Activated CD8-positive, alpha-beta memory T cell treated with anti-CD3 and anti-CD28 coated beads for 36 hours (primary cell): ENCODE measurements at regions not wholly inside any gene's neighbourhood (a gene's known extent, or its start where the extent isn't known, plus 50 kb on each side); places are given as distances from the start of the nearest gene placed in this dataset.
"Not testable (repeated sequence)": the region's sequence is repeated elsewhere in the genome, so short reads cannot be mapped to it uniquely, and the experiment has no call there.

Source experiments
- CTCF ChIA-PET: fragments of 350-600 bp; sonication (Branson Sonifier 250); formaldehyde crosslinking; loops from one replicate; lab custom pipeline; 2021; ENCODE audit warnings: antibody characterized with exemption; lab: Charles Lee
- POLR2A ChIA-PET: fragments of 350-600 bp; sonication (Branson Sonifier 250); formaldehyde crosslinking; loops from one replicate; lab custom pipeline; 2021; ENCODE audit warnings: antibody characterized with exemption; lab: Charles Lee

GRCh38 chr10:45564303-45564959 lies 108.1 kb downstream of the ZFAND4 start:
- ChIA-PET CTCF (interaction anchor here (0.7 kb wide), 1 partner anchor 146 kb away, joined by 4 read pairs; no protein-coding TSS in a partner anchor), POLR2A (no interaction called here)

- CTCF ChIA-PET: interaction anchor here (1.1 kb wide), 2 partner anchors 18 to 65 kb away, joined by 3 read pairs; no protein-coding TSS in a partner anchor
- POLR2A ChIA-PET: no interaction called here
Observed at GRCh38 chr10:45561952-45562351, 110.6 kb downstream of the ZFAND4 start.

DNA sequence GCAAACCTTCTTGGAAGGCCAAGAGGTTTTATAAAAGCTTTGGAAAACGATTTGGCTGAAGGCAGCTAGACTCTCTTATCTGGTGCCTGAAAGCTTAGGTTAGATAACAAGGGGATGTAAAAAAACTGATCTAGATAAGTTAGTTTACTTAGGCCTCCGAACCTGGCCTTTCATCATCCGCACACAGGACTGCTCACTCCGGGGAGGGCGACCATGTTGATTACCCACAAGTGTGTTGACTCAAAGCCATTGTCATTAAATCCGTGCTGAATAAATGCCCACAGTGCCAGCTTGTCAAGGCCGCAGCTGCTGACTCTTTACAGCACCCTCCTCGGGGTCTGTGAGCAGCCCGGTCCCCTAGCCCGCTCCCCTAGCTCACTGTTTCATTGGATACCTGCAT lies 112.3 kb downstream of the ZFAND4 start:
- CTCF ChIA-PET: no interaction called here
- POLR2A ChIA-PET: no interaction called here

- POLR2A ChIA-PET: no interaction called here
- CTCF ChIA-PET: no interaction called here
Observed at GRCh38 chr10:45558425-45558824, 114.1 kb downstream of the ZFAND4 start.

- POLR2A ChIA-PET: interaction anchor here (0.6 kb wide), 1 partner anchor 19 kb away, joined by 3 read pairs; no protein-coding TSS in a partner anchor
- CTCF ChIA-PET: no interaction called here
Observed at GRCh38 chr10:45557275-45557905, 115.2 kb downstream of the ZFAND4 start.

GRCh38 chr10:45555795-45556194 lies 116.8 kb downstream of the ZFAND4 start:
- CTCF ChIA-PET: no interaction called here
- POLR2A ChIA-PET: no interaction called here

DNA sequence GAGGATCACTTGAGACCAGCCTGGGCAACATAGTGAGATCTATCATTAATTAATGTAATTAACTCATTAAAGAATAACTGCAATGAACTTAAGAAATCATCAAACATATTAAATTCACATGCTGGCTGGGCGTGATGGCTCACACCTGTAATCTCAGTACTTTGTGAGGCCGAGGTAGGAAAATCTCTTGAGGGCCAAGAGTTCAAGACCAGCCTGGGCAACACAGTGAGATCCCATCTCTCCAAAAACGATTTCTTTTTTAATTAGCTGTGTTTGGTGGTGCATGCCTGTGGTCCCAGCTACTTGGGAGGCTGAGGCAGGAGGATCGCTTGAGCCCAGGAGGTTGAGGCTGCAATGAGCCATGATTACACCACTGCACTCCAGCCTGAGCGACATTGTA lies 117.2 kb downstream of the ZFAND4 start:
- POLR2A ChIA-PET, CTCF ChIA-PET: not testable (repeated sequence)

DNA sequence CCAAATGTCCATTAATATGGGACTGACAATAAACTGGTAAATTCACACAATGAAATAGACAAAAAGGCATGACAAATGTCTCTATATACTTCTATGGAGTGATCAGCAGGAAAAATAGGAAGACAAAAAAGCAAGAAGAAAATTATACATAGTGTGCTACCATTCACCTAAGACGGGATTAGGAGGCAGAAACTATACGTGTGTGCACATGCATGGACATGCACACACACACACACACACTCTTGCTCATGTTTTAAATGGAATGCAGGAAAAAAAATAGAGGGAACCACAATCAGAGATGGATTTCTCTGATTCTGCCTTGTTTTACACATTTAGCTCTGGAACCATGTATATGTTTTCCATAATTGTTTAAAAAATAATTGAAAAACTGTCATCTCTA lies 119.0 kb downstream of the ZFAND4 start:
- CTCF ChIA-PET: no interaction called here
- POLR2A ChIA-PET: no interaction called here

DNA sequence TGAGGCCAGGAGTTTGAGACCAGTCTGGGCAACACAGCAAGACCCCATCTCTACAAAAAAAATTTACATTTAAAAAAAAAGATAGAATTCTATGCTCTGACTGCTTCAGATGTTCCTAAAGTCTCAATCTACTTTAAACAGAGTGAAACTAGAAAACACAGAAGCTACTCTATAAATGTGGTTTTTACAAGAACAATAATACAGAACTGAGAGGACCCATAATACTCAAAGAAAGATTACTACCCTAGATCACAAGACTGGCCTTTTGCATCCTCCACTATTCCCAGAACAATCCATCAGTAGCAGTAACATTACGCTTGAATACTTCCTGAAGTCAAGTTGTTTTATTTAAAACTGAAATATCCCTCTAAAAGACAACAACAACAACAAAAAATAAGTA lies 119.4 kb downstream of the ZFAND4 start:
- ChIA-PET CTCF (no interaction called here), POLR2A (no interaction called here)

- ChIA-PET POLR2A (no interaction called here), CTCF (no interaction called here)
Observed at GRCh38 chr10:45552476-45552875, 120.1 kb downstream of the ZFAND4 start.

DNA sequence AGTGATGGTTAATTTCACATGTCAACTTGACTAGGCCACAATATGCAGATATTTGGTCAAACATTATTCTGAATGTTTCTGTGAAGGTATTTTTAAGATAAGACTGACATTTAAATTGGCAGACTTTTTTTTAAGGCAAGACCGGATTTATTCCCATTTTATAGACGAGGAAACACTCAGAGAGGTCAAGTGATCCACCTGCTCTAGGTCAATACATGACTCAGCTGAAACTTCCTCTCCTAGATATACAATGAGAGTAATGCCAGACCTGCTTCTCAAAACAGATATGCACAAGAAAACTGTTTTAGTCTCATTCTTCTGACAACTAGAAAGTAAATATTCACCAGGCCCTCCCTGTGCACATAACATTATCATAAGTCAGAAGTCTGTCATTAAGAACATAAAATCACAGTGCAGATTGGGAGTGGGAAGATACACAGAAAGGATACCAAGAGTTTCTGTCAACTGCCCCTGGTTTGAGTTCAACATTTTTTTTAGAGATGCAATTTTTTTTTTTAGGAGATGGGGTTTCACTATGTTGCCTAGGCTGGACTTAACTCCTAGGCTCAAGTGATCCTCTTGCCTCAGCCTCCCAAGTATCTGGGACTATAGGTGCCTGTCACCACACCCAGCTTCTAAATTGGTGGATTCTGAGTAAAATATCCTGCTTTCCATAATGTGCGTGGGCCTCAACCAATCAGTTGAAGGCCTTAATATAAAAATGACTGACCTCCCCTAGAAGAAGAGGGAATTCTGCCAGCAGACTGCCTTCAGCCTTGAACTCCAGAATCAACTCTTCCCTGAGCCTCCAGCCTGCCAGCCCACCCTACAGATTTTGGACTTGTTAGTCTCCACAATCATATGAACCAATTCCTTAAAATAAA lies 121.4 kb downstream of the ZFAND4 start:
- POLR2A ChIA-PET: no interaction called here
- CTCF ChIA-PET: no interaction called here

GRCh38 chr10:45548068-45548467 lies 124.5 kb downstream of the ZFAND4 start:
- ChIA-PET POLR2A (no interaction called here), CTCF (no interaction called here)

- ChIA-PET CTCF (no interaction called here), POLR2A (no interaction called here)
Observed at GRCh38 chr10:45547207-45547606, 125.4 kb downstream of the ZFAND4 start.

GRCh38 chr10:45545150-45545549 lies 127.4 kb downstream of the ZFAND4 start:
- CTCF ChIA-PET: no interaction called here
- POLR2A ChIA-PET: no interaction called here

GRCh38 chr10:45544191-45544590 lies 128.4 kb downstream of the ZFAND4 start:
- ChIA-PET POLR2A (no interaction called here), CTCF (no interaction called here)

DNA sequence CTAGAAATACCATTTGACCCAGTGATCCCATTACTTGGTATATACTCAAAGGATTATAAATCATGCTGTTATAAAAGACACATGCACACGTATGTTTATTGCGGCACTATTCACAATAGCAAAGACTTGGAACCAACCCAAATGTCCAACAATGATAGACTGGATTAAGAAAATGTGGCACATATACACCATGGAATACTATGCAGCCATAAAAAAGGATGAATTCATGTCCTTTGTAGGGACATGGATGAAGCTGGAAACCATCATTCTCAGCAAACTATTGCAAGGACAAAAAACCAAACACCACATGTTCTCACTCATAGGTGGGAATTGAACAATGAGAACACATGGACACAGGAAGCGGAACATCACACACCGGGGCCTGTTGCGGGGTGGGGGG lies 131.5 kb downstream of the ZFAND4 start:
- CTCF ChIA-PET, POLR2A ChIA-PET: not testable (repeated sequence)

DNA sequence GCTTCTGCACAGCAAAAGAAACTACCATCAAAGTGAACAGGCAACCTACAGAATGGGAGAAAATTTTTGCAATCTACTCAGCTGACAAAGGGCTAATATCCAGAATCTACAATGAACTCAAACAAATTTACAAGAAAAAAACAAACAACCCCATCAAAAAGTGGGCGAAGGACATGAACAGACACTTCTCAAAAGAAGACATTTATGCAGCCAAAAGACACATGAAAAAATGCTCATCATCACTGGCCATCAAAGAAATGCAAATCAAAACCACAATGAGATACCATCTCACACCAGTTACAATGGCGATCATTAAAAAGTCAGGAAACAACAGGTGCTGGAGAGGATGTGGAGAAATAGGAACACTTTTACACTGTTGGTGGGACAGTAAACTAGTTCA lies 132.0 kb downstream of the ZFAND4 start:
- POLR2A ChIA-PET, CTCF ChIA-PET: not testable (repeated sequence)

DNA sequence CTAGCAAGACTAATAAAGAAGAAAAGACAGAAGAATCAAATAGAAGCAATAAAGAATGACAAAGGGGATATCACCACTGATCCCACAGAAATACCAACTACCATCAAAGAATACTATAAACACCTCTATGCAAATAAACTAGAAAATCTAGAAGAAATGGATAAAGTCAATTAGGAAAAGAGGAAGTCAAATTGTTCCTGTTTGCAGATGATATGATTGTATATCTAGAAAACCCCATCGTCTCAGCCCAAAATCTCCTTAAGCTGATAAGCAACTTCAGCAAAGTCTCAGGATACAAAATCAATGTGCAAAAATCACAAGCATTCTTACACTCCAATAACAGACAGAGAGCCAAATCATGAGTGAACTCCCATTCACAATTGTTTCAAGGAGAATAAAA lies 133.0 kb downstream of the ZFAND4 start:
- CTCF ChIA-PET, POLR2A ChIA-PET: not testable (repeated sequence)

GRCh38 chr10:45534572-45534971 lies 138.0 kb downstream of the ZFAND4 start:
- ChIA-PET POLR2A (no interaction called here), CTCF (no interaction called here)

GRCh38 chr10:45532480-45532879 lies 140.1 kb downstream of the ZFAND4 start:
- ChIA-PET POLR2A (interaction anchor here (0.8 kb wide), 1 partner anchor 81 kb away, joined by 3 read pairs; no protein-coding TSS in a partner anchor), CTCF (interaction anchor here (0.6 kb wide), 1 partner anchor 44 kb away, joined by 4 read pairs; no protein-coding TSS in a partner anchor)
